GM12878 (cell line): ENCODE measurements at regions not wholly inside any gene's neighbourhood (a gene's known extent, or its start where the extent isn't known, plus 50 kb on each side); places are given as distances from the start of the nearest gene placed in this dataset.

Source experiments
- ATAC-seq: fragments of 200-7000 bp; cut with Tn5 transposase; 3 replicates; pipeline ENCODE4 v1.9.1; 2020; ENCODE audit warnings: mild to moderate bottlenecking, moderate library complexity
- BruUV-seq: library from RNA; stranded (reverse); fragments of 400-500 nt; replicated peaks from 2 replicates; lab custom pipeline; 2021; lab: Mats Ljungman, UMichigan
- CTCF ChIA-PET: fragments of 300-600 bp; sonication (Branson Sonifier 250); formaldehyde crosslinking; extraction: SDS; loops from one replicate; lab custom pipeline; 2021; ENCODE audit warnings: inconsistent platforms; lab: Yijun Ruan, JAX
- POLR2A ChIA-PET: fragments of 350-600 bp; formaldehyde crosslinking; extraction: SDS; loops from one replicate; lab custom pipeline; 2021; ENCODE audit warnings: inconsistent platforms; lab: Charles Lee
- RAD21 ChIA-PET: fragments of 300-600 bp; sonication (Branson Sonifier 250); formaldehyde crosslinking; loops from one replicate; lab custom pipeline; 2023; ENCODE audit warnings: antibody characterized with exemption; ENCODE audit not compliant: unreplicated experiment; lab: Charles Lee
- SMC1A ChIA-PET: fragments of 300-600 bp; sonication (Branson Sonifier 250); formaldehyde crosslinking; loops from one replicate; lab custom pipeline; 2023; ENCODE audit not compliant: unreplicated experiment, uncharacterized antibody; lab: Charles Lee
- DNase-seq: peaks from one replicate; pipeline ENCODE4 v3.0.0-alpha.2; 2011; ENCODE audit warnings: low read depth, low spot score
- FAIRE-seq: peaks from 3 replicates; lab custom pipeline; 2011; peaks lifted over from hg19 to GRCh38; lab: Jason Lieb, UNC
- H2AFZ ChIP-seq: 2 replicates; pipeline ENCODE4 v1.6.0; 2011; ENCODE audit warnings: low read depth, low read length, control low read depth; ENCODE audit not compliant: control insufficient read depth
- H3K27ac ChIP-seq: 2 replicates; pipeline ENCODE4 v1.5.1; 2011; ENCODE audit warnings: control low read depth; ENCODE audit not compliant: control insufficient read depth, insufficient read depth
- H3K27me3 ChIP-seq, 2 experiments: replicated peaks in 1 of 2; 2 replicates each; pipeline versions ENCODE4 v1.6.0 to v1.6.1; 2011; ENCODE audit warnings: low read length in 1 of 2; ENCODE audit not compliant: control insufficient read depth in 2 of 2, insufficient read depth in 2 of 2
- H3K36me3 ChIP-seq, 2 experiments: 2 replicates each; pipeline ENCODE4 v1.5.1; 2011; ENCODE audit warnings: low read length in 1 of 2; ENCODE audit not compliant: control insufficient read depth in 2 of 2, insufficient read depth in 2 of 2
- H3K4me1 ChIP-seq: 2 replicates; pipeline ENCODE4 v1.6.1; 2011; ENCODE audit warnings: mild to moderate bottlenecking, low read length, moderate library complexity, mixed read lengths; ENCODE audit not compliant: control insufficient read depth, insufficient read depth
- H3K4me2 ChIP-seq: 2 replicates; pipeline ENCODE4 v1.6.0; 2011; ENCODE audit warnings: control low read depth; ENCODE audit not compliant: control insufficient read depth, insufficient read depth
- H3K4me3 ChIP-seq: fragments of 200-600 bp; sonication (generic); 2 replicates; pipeline ENCODE4 v1.5.1; 2016
- H3K79me2 ChIP-seq: 2 replicates; pipeline ENCODE4 v1.6.0; 2011; ENCODE audit warnings: low read length; ENCODE audit not compliant: control insufficient read depth, insufficient read depth
- H3K9ac ChIP-seq: 2 replicates; pipeline ENCODE4 v1.8.0; 2011; ENCODE audit warnings: low read length, control low read depth, mixed read lengths; ENCODE audit not compliant: control insufficient read depth, insufficient read depth
- H3K9me3 ChIP-seq: replicated peaks from 3 replicates; pipeline ENCODE4 v1.5.1; 2011; ENCODE audit warnings: mild to moderate bottlenecking, low read length; ENCODE audit not compliant: control insufficient read depth, insufficient read depth
- H4K20me1 ChIP-seq: 2 replicates; pipeline ENCODE4 v1.6.0; 2011; ENCODE audit not compliant: control insufficient read depth, insufficient read depth
- BACH1 ChIP-seq: fragments of 450-650 bp; IDR thresholded peaks from 2 replicates; pipeline ENCODE4 v1.6.1; 2017; ENCODE audit warnings: mild to moderate bottlenecking, borderline replicate concordance
- IRF3 ChIP-seq: fragments of 450-650 bp; IDR thresholded peaks from 2 replicates; pipeline ENCODE4 v1.6.1; 2014; ENCODE audit warnings: mild to moderate bottlenecking
- KAT2A ChIP-seq: conservative IDR thresholded peaks from 2 replicates; pipeline ENCODE4 v1.6.1; 2011; ENCODE audit warnings: low read depth, low read length; ENCODE audit not compliant: control insufficient read depth
- NBN ChIP-seq: fragments of 450-650 bp; IDR thresholded peaks from 2 replicates; pipeline ENCODE4 v1.6.1; 2016
- PKNOX1 ChIP-seq: fragments of 450-650 bp; IDR thresholded peaks from 2 replicates; pipeline ENCODE4 v1.6.1; 2016; ENCODE audit warnings: mild to moderate bottlenecking
- PML ChIP-seq: IDR thresholded peaks from 2 replicates; pipeline ENCODE4 v1.6.1; 2012; ENCODE audit warnings: low read length, inconsistent platforms
- PRDM15 ChIP-seq: fragments of 450-650 bp; formaldehyde crosslinking; IDR thresholded peaks from 2 replicates; pipeline ENCODE4 v1.4.0; 2020; ENCODE audit warnings: mild to moderate bottlenecking, moderate library complexity
- RELA ChIP-seq: fragments of 450-650 bp; IDR thresholded peaks from 2 replicates; pipeline ENCODE4 v1.8.0; 2014; ENCODE audit warnings: borderline replicate concordance; ENCODE audit not compliant: partially characterized antibody
- SIX5 ChIP-seq: IDR thresholded peaks from 2 replicates; pipeline ENCODE4 v1.6.1; 2011; ENCODE audit warnings: mild to moderate bottlenecking, low read depth, low read length, moderate library complexity; ENCODE audit not compliant: severe bottlenecking
- SKIL ChIP-seq: fragments of 450-650 bp; IDR thresholded peaks from 2 replicates; pipeline ENCODE4 v1.6.1; 2017; ENCODE audit warnings: mild to moderate bottlenecking, low read depth, inconsistent platforms; ENCODE audit not compliant: poor library complexity, severe bottlenecking
- SP1 ChIP-seq: IDR thresholded peaks from one replicate; pipeline ENCODE4 v1.6.1; 2011; ENCODE audit warnings: low read depth, low read length
- STAT1 ChIP-seq: fragments of 450-650 bp; conservative IDR thresholded peaks from 2 replicates; pipeline ENCODE4 v1.6.1; 2014; ENCODE audit warnings: antibody characterized with exemption, mild to moderate bottlenecking
- TCF3 ChIP-seq: IDR thresholded peaks from 2 replicates; pipeline ENCODE4 v1.6.1; 2012; ENCODE audit warnings: low read depth, mild to moderate bottlenecking, low read length, borderline replicate concordance; ENCODE audit not compliant: insufficient read depth
- WGBS: methylation state at CpG from one replicate; pipeline ENCODE4 v1.1.6; 2016; ENCODE audit warnings: low lambda C conversion rate; ENCODE audit not compliant: insufficient replicate concordance, insufficient coverage; ENCODE audit errors: missing lambda C conversion rate; 5-methylcytosine and 5-hydroxymethylcytosine counted together
- in situ Hi-C: fragments of 300-500 bp; cut with MboI; formaldehyde crosslinking; loops from 9 replicates; pipeline ENCODE4 v1.14.3; 2018; ENCODE audit warnings: mixed read lengths
- intact Hi-C: fragments of 100-400 bp; cut with micrococcal nuclease; formaldehyde crosslinking; loops from one replicate; pipeline ENCODE4 v1.14.2; 2022; ENCODE audit not compliant: unreplicated experiment

- in situ Hi-C loops: no loop called here
- no TSS peak for BruUV-seq
- Histone ChIP-seq H3K4me3 (no peak overlapping the region), H3K36me3 (no peaks in the 10 kb centered on the region), H4K20me1 (no peaks in the 10 kb centered on the region), H3K4me2 (no peak overlapping the region), H3K4me1 (no peaks in the 10 kb centered on the region), H3K79me2 (no peaks in the 10 kb centered on the region), H3K9ac (no peak overlapping the region)
- SMC1A ChIA-PET: no interaction called here
- RAD21 ChIA-PET: no interaction called here
- ATAC-seq (no peak), FAIRE-seq (no peak), DNase-seq (no peak)
- WGBS: 29% methylated on average over 30 of the region's 30 CpGs
- intact Hi-C loops: no loop called here
- TF ChIP-seq SKIL (no peak), NBN (no peak), STAT1 (no peak), IRF3 (no peak), SP1 (no peak), PKNOX1 (no peak), BACH1 (no peak), RELA (no peak), PML (no peak), KAT2A (no peak), SIX5 (no peak), PRDM15 (no peak), TCF3 (no peak)
- TF ChIP-seq, all 136 proteins: peak for 0
- H3K27me3 ChIP-seq: peaks cover 2 to 4% of the 10 kb centered on the region in 2 experiments; a peak in 2 of 4 replicates
- no peak overlapping the region for H3K27ac ChIP-seq
- CTCF ChIA-PET: interaction anchor here (0.7 kb wide), 1 partner anchor 21 kb away, joined by 3 read pairs; no protein-coding TSS in a partner anchor
- no peaks in the 10 kb centered on the region for H3K9me3 ChIP-seq
- H2AFZ ChIP-seq: no peak overlapping the region
- POLR2A ChIA-PET: no interaction called here
These were observed 240.9 kb downstream of the ENGASE start for GRCh38 chr17:79315358-79316105.
